BLaER1 (cell line): ENCODE measurements at regions not wholly inside any gene's neighbourhood (a gene's known extent, or its start where the extent isn't known, plus 50 kb on each side); places are given as distances from the start of the nearest gene placed in this dataset.

Experiments
- H3K27ac ChIP-seq: shearing (Covaris generic); formaldehyde crosslinking; 2 replicates; pipeline ENCODE4 v1.8.1; 2022
- H3K27me3 ChIP-seq: shearing (Covaris generic); formaldehyde crosslinking; 2 replicates; pipeline ENCODE4 v1.8.1; 2022
- H3K36me3 ChIP-seq: shearing (Covaris generic); formaldehyde crosslinking; 2 replicates; pipeline ENCODE4 v1.8.1; 2022
- H3K4me1 ChIP-seq: shearing (Covaris generic); formaldehyde crosslinking; 2 replicates; pipeline ENCODE4 v1.8.1; 2022
- H3K4me2 ChIP-seq: shearing (Covaris generic); formaldehyde crosslinking; 2 replicates; pipeline ENCODE4 v1.8.1; 2022
- H3K4me3 ChIP-seq: shearing (Covaris generic); formaldehyde crosslinking; 2 replicates; pipeline ENCODE4 v1.8.1; 2022
- H3K9ac ChIP-seq: shearing (Covaris generic); formaldehyde crosslinking; 2 replicates; pipeline ENCODE4 v1.8.1; 2022
- H3K9me3 ChIP-seq: shearing (Covaris generic); formaldehyde crosslinking; 2 replicates; pipeline ENCODE4 v1.8.1; 2022
- H4K20me1 ChIP-seq: shearing (Covaris generic); formaldehyde crosslinking; 2 replicates; pipeline ENCODE4 v1.8.1; 2022
- Cebpa-rat ChIP-seq: shearing (Covaris generic); IDR thresholded peaks from 2 replicates; pipeline ENCODE4 v1.8.1; 2022

DNA sequence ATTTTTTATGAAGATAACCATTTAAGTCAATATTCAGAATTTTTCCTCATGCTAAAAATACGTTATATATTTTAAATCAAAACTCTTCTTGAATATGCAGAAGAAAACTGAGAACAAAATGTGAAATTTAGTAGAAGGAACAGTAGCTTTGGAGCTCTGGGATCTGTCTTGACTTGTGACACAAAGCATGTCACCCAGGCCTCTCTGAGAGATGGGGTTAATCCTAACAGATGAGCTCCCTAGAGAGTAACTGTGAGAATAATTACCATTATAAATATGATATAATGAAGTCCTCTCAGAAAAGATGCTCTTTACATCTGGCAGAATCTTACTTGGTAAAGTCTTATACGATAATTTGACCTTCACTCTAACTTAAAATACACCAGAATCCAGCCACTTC is 272.0 kb downstream of the PTPRC start:
- Histone ChIP-seq H3K4me2 (no peak overlapping the region), H3K9me3 (peaks cover 9% of the 10 kb centered on the region; the same call in 1 of the 2 replicates), H3K27me3 (no peaks in the 10 kb centered on the region), H3K4me1 (peaks cover 21% of the 10 kb centered on the region), H3K9ac (no peak overlapping the region), H3K4me3 (no peak overlapping the region), H4K20me1 (peaks cover 98% of the 10 kb centered on the region), H3K27ac (no peak overlapping the region), H3K36me3 (peaks cover 75% of the 10 kb centered on the region)
- no peak for TF ChIP-seq Cebpa-rat

DNA sequence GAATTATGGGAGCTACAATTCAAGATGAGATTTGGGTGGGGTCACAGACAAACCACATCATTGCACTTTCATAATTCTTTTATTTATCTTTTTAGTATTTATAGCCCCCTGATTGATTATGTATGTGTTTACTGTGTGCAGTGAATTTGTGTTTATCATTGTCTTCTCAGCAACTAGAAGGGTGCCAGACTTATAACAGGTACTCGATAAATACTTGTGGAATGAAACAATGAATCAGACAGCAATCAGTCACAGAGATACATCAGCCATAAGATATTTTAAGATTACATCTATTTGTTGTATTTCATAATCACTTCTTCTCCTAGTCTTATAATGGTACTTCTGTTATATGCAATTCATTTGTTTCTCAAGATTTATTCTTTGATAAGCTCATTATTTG is 273.2 kb downstream of the PTPRC start:
- Histone ChIP-seq H3K36me3 (peaks cover 78% of the 10 kb centered on the region), H3K27me3 (no peaks in the 10 kb centered on the region), H3K27ac (no peak overlapping the region), H4K20me1 (peaks cover 98% of the 10 kb centered on the region), H3K4me1 (peaks cover 18% of the 10 kb centered on the region), H3K9me3 (peaks cover 12% of the 10 kb centered on the region; the same call in 1 of the 2 replicates), H3K4me2 (no peak overlapping the region), H3K4me3 (no peak overlapping the region), H3K9ac (no peak overlapping the region)
- no peak for TF ChIP-seq Cebpa-rat

DNA sequence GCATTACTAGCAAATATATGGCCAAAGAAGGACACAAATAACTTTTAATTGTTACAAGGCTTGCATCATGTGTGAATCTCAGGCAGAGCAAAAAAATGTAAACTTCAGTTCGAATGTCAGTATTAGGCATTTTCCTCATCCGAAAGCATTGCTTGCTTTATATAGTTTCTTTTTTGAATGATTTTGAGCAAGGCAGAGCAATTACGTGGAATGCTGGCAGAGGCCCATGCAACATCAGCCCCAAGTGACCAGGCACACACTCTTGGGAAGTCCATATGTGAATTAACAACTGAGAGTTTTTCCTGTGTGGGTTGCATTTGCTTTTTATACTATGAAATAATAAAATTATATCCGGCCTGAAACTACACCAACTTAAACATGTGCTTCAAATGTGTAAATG is 274.8 kb downstream of the PTPRC start:
- H4K20me1 ChIP-seq = peaks cover 98% of the 10 kb centered on the region
- H3K27me3 ChIP-seq = no peaks in the 10 kb centered on the region
- H3K4me2 ChIP-seq = no peak overlapping the region
- H3K27ac ChIP-seq = no peak overlapping the region
- no peak overlapping the region for H3K9ac ChIP-seq
- H3K4me3 ChIP-seq = no peak overlapping the region
- H3K4me1 ChIP-seq = peaks cover 19% of the 10 kb centered on the region
- no peak for TF ChIP-seq Cebpa-rat
- H3K36me3 ChIP-seq = peaks cover 86% of the 10 kb centered on the region
- peaks cover 28% of the 10 kb centered on the region for H3K9me3 ChIP-seq

DNA sequence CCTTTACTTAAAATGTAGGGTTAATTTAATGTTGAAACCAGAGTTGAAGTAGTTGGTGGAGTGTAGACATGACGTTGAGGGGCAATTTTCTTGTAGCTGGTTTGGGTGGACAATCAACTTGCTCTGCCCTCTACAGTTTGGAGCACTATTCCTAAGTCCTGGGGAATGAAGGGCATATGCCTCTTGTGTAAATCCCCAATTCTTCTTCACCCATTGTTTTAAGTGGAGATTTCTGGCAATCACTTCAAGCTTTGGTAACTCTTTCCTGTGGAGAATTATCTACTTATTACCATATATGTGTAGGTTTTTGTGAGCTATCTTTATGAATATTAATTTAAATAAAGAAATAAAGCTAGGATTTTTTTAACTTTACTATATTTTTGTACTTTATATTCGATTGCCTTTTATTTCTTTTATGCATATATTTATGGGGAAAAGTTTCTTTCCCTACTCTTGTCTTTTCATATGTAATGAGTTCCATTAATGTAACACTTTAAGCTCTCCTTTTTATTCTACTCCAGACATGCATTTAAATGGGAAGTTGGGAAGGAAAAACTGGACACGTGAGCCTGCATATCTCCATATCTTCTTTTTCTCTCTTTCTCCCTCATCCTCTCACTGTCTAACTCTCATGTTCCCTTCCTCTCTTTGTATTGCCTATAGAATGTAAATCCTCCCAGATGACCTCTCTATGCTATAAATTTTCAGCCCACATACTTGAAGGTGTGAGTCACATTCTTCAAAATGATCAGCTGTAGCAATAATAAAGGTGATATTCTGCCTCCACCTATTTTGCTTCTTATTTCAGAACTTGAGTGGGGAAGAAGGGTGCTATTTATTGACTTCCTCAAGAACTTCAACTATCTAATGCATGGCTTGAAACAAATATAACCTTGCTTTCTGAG is 276.7 kb downstream of the PTPRC start:
- peaks cover 100% of the 10 kb centered on the region for H4K20me1 ChIP-seq
- H3K4me2 ChIP-seq = peak overlapping the region; percentile 8; the same call in 1 of the 2 replicates
- TF ChIP-seq Cebpa-rat = no peak
- H3K4me1 ChIP-seq = peaks cover 26% of the 10 kb centered on the region
- H3K4me3 ChIP-seq = no peak overlapping the region
- no peak overlapping the region for H3K27ac ChIP-seq
- H3K36me3 ChIP-seq = peaks cover 95% of the 10 kb centered on the region
- no peaks in the 10 kb centered on the region for H3K27me3 ChIP-seq
- no peak overlapping the region for H3K9ac ChIP-seq
- peaks cover 45% of the 10 kb centered on the region for H3K9me3 ChIP-seq

DNA sequence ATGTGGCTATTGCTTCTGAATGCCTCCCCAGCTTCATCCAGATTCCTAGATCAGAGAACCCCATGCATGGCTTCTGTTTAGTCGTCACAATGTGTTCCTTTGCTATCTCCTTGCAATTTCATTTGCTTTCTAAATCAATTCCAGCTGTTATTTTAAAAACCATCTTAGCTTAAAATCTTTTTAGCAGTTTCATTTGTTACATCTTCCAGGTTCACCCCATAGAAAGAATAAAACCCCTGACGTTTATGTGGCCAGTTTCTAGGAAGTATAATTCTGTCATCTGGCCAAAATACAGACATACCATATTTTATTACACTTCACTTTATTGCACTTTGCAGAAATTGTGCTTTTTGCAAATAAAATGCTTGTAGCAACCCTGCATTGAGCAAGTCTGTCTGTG is 278.4 kb downstream of the PTPRC start:
- no peak overlapping the region for H3K4me2 ChIP-seq
- peaks cover 100% of the 10 kb centered on the region for H4K20me1 ChIP-seq
- no peaks in the 10 kb centered on the region for H3K27me3 ChIP-seq
- no peak overlapping the region for H3K4me3 ChIP-seq
- peaks cover 96% of the 10 kb centered on the region for H3K36me3 ChIP-seq
- no peak overlapping the region for H3K27ac ChIP-seq
- H3K9ac ChIP-seq = no peak overlapping the region
- peaks cover 29% of the 10 kb centered on the region; the same call in 1 of the 2 replicates for H3K4me1 ChIP-seq
- TF ChIP-seq Cebpa-rat = no peak
- peaks cover 40% of the 10 kb centered on the region for H3K9me3 ChIP-seq

DNA sequence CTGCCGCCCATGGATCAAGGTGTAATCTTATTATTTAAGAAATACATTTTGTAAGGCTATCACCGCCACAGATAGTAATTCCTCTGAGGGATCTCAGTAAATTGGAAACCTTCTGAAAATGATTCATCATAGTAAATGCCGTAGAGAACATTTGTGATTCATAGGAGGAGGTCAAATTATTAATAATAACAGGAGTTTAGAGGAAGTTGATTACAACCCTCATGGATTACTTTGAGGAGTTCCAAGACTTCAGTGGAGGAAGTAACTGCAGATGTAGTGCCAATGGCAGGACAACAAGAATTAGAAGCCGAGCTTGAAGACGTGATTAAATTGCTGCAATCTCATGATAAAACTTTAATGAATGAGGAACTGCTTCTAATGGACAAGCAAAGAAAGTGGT is 280.1 kb downstream of the PTPRC start:
- Histone ChIP-seq H3K4me3 (no peak overlapping the region; the same call in 1 of the 2 replicates), H3K27ac (no peak overlapping the region)

DNA sequence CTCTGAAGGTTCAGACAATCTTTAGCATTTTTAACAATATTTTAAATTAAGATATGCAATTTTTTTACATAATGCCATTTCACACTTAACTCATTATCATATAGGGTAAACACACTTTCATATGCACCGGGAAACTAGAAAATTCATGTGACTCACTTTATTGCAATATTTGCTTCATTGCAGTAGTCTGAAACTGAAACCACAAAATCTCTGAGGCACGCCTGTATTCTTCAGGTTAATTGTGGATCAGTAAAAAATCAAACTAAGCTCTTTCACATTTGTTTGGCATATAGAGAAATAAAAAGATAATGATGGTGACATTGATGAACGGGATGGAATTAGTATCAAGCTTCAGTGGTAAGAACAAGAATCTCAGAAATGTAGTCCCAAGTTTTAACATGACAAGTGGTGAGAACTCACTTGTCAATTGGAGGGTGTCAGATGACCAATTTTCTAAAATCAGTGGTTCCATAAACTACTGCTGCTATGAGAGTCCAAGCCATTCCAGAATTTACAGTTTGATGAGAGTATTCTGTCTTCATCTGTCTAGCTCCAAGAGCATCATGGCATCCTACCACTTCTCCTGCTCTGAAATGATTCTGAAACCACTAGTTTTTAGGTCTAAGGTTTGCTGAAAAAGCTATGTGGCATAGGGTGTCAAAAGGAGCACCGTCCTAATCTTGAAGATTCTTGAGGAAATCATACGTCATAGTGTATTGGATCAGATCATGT is 281.0 kb downstream of the PTPRC start:
- Histone ChIP-seq H3K4me2 (no peak overlapping the region), H4K20me1 (peaks cover 87% of the 10 kb centered on the region), H3K4me1 (peaks cover 31% of the 10 kb centered on the region; the same call in 1 of the 2 replicates), H3K9ac (no peak overlapping the region), H3K27ac (no peak overlapping the region), H3K4me3 (no peak overlapping the region; the same call in 1 of the 2 replicates), H3K9me3 (peaks cover 40% of the 10 kb centered on the region), H3K36me3 (peaks cover 83% of the 10 kb centered on the region), H3K27me3 (no peaks in the 10 kb centered on the region)
- TF ChIP-seq Cebpa-rat = no peak

More for the DNA sequence above, 280.1 kb downstream of the PTPRC start:
- no peak overlapping the region for H3K4me2 ChIP-seq
- peaks cover 85% of the 10 kb centered on the region for H3K36me3 ChIP-seq
- H3K4me1 ChIP-seq = peaks cover 28% of the 10 kb centered on the region; the same call in 1 of the 2 replicates
- TF ChIP-seq Cebpa-rat = no peak
- no peak overlapping the region for H3K9ac ChIP-seq
- no peaks in the 10 kb centered on the region for H3K27me3 ChIP-seq
- peaks cover 40% of the 10 kb centered on the region for H3K9me3 ChIP-seq
- peaks cover 90% of the 10 kb centered on the region for H4K20me1 ChIP-seq

DNA sequence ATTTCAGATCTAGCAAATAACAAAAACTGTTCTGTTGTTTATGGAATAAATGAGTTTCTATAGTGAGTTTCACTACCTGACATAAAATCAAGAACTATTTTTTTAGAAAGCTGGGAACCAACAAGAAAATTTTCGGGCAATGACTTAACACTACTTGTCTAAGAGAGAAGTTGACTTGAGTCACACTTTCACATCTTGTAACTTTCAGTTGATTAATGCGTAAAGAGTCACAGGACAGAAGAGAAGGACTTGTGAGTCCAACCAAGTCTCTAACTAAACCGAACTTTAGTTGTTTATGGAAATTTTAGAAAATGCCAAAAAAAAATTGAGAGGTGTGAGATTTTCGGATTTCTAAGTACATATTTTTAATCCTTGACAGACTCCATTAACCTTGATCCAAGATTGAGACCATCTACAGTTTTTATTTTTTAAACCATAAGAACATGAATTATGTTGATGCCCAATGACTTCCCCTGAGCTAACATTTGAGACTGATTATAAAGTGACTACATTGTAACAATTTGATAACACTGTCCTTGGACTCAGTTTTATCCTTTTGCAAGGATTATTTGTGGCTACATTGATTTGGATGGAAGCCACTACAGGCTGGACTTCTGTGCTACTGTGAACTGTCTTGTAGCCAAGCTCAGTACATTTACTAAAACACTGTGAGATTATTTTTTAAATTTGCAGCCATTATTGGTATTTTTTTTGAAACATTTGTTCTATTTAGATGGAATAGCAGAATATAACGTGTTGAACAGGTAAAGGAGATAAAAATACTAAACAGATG is 284.0 kb downstream of the PTPRC start:
- peaks cover 72% of the 10 kb centered on the region for H3K36me3 ChIP-seq
- peaks cover 36% of the 10 kb centered on the region; the same call in 1 of the 2 replicates for H3K4me1 ChIP-seq
- no peak overlapping the region for H3K9ac ChIP-seq
- H3K4me2 ChIP-seq = no peak overlapping the region
- H3K27ac ChIP-seq = no peak overlapping the region
- TF ChIP-seq Cebpa-rat = no peak
- peaks cover 35% of the 10 kb centered on the region for H3K9me3 ChIP-seq
- no peaks in the 10 kb centered on the region for H3K27me3 ChIP-seq
- no peak overlapping the region for H3K4me3 ChIP-seq
- H4K20me1 ChIP-seq = peaks cover 77% of the 10 kb centered on the region

DNA sequence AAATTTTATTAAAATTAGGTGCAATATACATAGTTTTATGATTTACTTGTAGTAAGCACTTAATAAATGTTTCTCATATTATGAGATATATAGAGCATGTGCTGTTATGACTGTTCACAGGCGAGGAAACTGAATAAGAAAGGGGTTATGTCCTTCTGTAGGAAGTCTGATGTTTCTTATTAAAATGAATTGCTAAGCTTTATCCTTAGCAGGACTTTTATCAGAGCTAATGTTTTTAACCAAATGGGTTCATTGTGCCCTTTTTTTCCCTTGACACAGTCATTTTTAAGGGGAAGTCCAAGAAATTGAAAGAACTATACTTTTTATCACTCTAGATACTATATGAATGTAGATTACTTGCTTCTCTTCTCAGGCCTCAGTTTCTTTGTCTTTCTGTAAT is 285.2 kb downstream of the PTPRC start:
- TF ChIP-seq Cebpa-rat = no peak
- H3K4me2 ChIP-seq = no peak overlapping the region
- peaks cover 31% of the 10 kb centered on the region for H3K4me1 ChIP-seq
- no peak overlapping the region for H3K9ac ChIP-seq
- peaks cover 24% of the 10 kb centered on the region for H3K9me3 ChIP-seq
- no peaks in the 10 kb centered on the region for H3K27me3 ChIP-seq
- peaks cover 60% of the 10 kb centered on the region for H3K36me3 ChIP-seq
- no peak overlapping the region for H3K27ac ChIP-seq
- H3K4me3 ChIP-seq = no peak overlapping the region
- H4K20me1 ChIP-seq = peaks cover 68% of the 10 kb centered on the region
